IMR-90 (cell line): ENCODE measurements at regions not wholly inside any gene's neighbourhood (a gene's known extent, or its start where the extent isn't known, plus 50 kb on each side); places are given as distances from the start of the nearest gene placed in this dataset.
A peak's percentile ranks its signal among the peaks of the same experiment; 100 is the strongest.

Experiments
- ATAC-seq: fragments of 200-7000 bp; cut with Tn5 transposase; 2 replicates; pipeline ENCODE4 v1.9.1; 2020; ENCODE audit warnings: low read depth, mild to moderate bottlenecking, moderate library complexity
- BruUV-seq: library from RNA; stranded (reverse); fragments of 400-500 nt; replicated peaks from 2 replicates; lab custom pipeline; 2021; lab: Mats Ljungman, UMichigan
- CTCF ChIA-PET: fragments of 300-600 bp; formaldehyde crosslinking; extraction: SDS; loops from one replicate; lab custom pipeline; 2021; ENCODE audit warnings: antibody characterized with exemption; lab: Yijun Ruan, JAX
- POLR2A ChIA-PET: fragments of 300-600 bp; sonication (Branson Sonifier 250); formaldehyde crosslinking; loops from one replicate; lab custom pipeline; 2022; ENCODE audit warnings: antibody characterized with exemption; ENCODE audit not compliant: unreplicated experiment; lab: Charles Lee
- DNase-seq: peaks from one replicate; pipeline ENCODE4 v3.0.0; 2013
- H2AFZ ChIP-seq: replicated peaks from 2 replicates; pipeline ENCODE3; 2013; ENCODE audit warnings: low read length, mild to moderate bottlenecking; ENCODE audit not compliant: poor library complexity
- H2AK5ac ChIP-seq: 2 replicates; pipeline ENCODE4 v1.6.1; 2013; ENCODE audit warnings: low read depth, low read length, inconsistent platforms
- H2AK9ac ChIP-seq: replicated peaks from 2 replicates; pipeline ENCODE3; 2013; ENCODE audit warnings: mild to moderate bottlenecking, low read depth, low read length, moderate library complexity; ENCODE audit not compliant: poor library complexity
- H2BK120ac ChIP-seq: 2 replicates; pipeline ENCODE4 v1.6.1; 2013; ENCODE audit warnings: low read depth, low read length, inconsistent platforms
- H2BK15ac ChIP-seq: 3 replicates; pipeline ENCODE4 v1.6.1; 2013; ENCODE audit warnings: low read depth, low read length, inconsistent platforms
- H2BK20ac ChIP-seq: 2 replicates; pipeline ENCODE4 v1.6.1; 2013; ENCODE audit warnings: low read depth, mild to moderate bottlenecking, inconsistent platforms, low read length, moderate library complexity
- H2BK5ac ChIP-seq: 2 replicates; pipeline ENCODE4 v1.6.1; 2013; ENCODE audit warnings: mild to moderate bottlenecking, low read depth, low read length, inconsistent platforms; ENCODE audit not compliant: poor library complexity, severe bottlenecking
- H3K14ac ChIP-seq: replicated peaks from 2 replicates; pipeline ENCODE4 v1.6.1; 2013; ENCODE audit warnings: low read depth, low read length, inconsistent platforms
- H3K18ac ChIP-seq: 2 replicates; pipeline ENCODE4 v1.6.1; 2013; ENCODE audit warnings: low read depth, low read length, control low read depth
- H3K23ac ChIP-seq: 2 replicates; pipeline ENCODE4 v1.6.1; 2013; ENCODE audit warnings: low read depth, low read length, inconsistent platforms
- H3K27ac ChIP-seq: 2 replicates; pipeline ENCODE4 v1.5.1; 2013; ENCODE audit warnings: mild to moderate bottlenecking, control low read depth, low read length; ENCODE audit not compliant: insufficient read depth
- H3K27me3 ChIP-seq: 2 replicates; pipeline ENCODE4 v1.6.1; 2013; ENCODE audit warnings: low read length; ENCODE audit not compliant: control insufficient read depth, insufficient read depth
- H3K36me3 ChIP-seq: 2 replicates; pipeline ENCODE4 v1.6.1; 2013; ENCODE audit warnings: low read length, mixed read lengths; ENCODE audit not compliant: control insufficient read depth, insufficient read depth
- H3K4ac ChIP-seq: 2 replicates; pipeline ENCODE4 v1.6.1; 2013; ENCODE audit warnings: low read depth, low read length, inconsistent platforms
- H3K4me1 ChIP-seq: 2 replicates; pipeline ENCODE4 v1.6.1; 2013; ENCODE audit warnings: low read length, mixed read lengths; ENCODE audit not compliant: control insufficient read depth, insufficient read depth
- H3K4me2 ChIP-seq: 2 replicates; pipeline ENCODE4 v1.6.1; 2013; ENCODE audit warnings: low read depth, mild to moderate bottlenecking, control low read depth, low read length, moderate library complexity
- H3K4me3 ChIP-seq: 2 replicates; pipeline ENCODE4 v1.5.1; 2013; ENCODE audit warnings: low read depth, mild to moderate bottlenecking, control low read depth, low read length, moderate library complexity; ENCODE audit not compliant: insufficient read depth
- H3K56ac ChIP-seq: 2 replicates; pipeline ENCODE4 v1.6.1; 2013; ENCODE audit warnings: low read length, inconsistent platforms; ENCODE audit not compliant: insufficient read depth; ENCODE audit errors: extremely low read depth
- H3K79me1 ChIP-seq, 2 experiments: 2 replicates each; pipeline ENCODE4 v1.6.1; 2013; ENCODE audit warnings: low read length in 2 of 2, inconsistent platforms in 1 of 2, low read depth in 1 of 2
- H3K9ac ChIP-seq: 2 replicates; pipeline ENCODE4 v1.6.1; 2013; ENCODE audit warnings: low read depth, low read length, control low read depth
- H3K9me1 ChIP-seq: 2 replicates; pipeline ENCODE4 v1.6.1; 2013; ENCODE audit warnings: low read length, inconsistent platforms; ENCODE audit not compliant: insufficient read depth
- H3K9me3 ChIP-seq: 2 replicates; pipeline ENCODE4 v1.6.1; 2013; ENCODE audit warnings: low read length; ENCODE audit not compliant: control insufficient read depth, insufficient read depth
- H4K20me1 ChIP-seq: 2 replicates; pipeline ENCODE4 v1.6.1; 2013; ENCODE audit warnings: low read length, inconsistent platforms; ENCODE audit not compliant: insufficient read depth
- H4K5ac ChIP-seq: 2 replicates; pipeline ENCODE4 v1.6.1; 2013; ENCODE audit warnings: mild to moderate bottlenecking, low read depth, low read length, control low read depth
- H4K8ac ChIP-seq, 2 experiments: 2 replicates each; pipeline ENCODE4 v1.6.1; 2013; ENCODE audit warnings: low read depth in 2 of 2, low read length in 2 of 2, control low read depth in 1 of 2, inconsistent platforms in 1 of 2
- H4K91ac ChIP-seq: 2 replicates; pipeline ENCODE4 v1.6.1; 2013; ENCODE audit warnings: low read depth, low read length, inconsistent platforms; ENCODE audit not compliant: insufficient read depth
- BHLHE40 ChIP-seq: fragments of 150-350 bp; IDR thresholded peaks from 2 replicates; pipeline ENCODE4 v1.6.1; 2016; ENCODE audit warnings: mild to moderate bottlenecking, low read depth, low read length
- CEBPB ChIP-seq: IDR thresholded peaks from 2 replicates; pipeline ENCODE4 v1.6.1; 2012; ENCODE audit warnings: low read depth, low read length, improper control_type of control experiment
- CHD1 ChIP-seq: IDR thresholded peaks from 2 replicates; pipeline ENCODE4 v1.6.1; 2012; ENCODE audit warnings: low read depth, low read length, improper control_type of control experiment
- FOS ChIP-seq: fragments of 150-350 bp; IDR thresholded peaks from 2 replicates; pipeline ENCODE4 v1.6.1; 2016; ENCODE audit warnings: low read depth, low read length
- MAFK ChIP-seq: IDR thresholded peaks from 2 replicates; pipeline ENCODE4 v1.6.1; 2012; ENCODE audit warnings: low read depth, low read length, improper control_type of control experiment
- MAZ ChIP-seq: IDR thresholded peaks from 2 replicates; pipeline ENCODE4 v1.6.1; 2012; ENCODE audit warnings: low read depth, mild to moderate bottlenecking, low read length, improper control_type of control experiment, moderate library complexity, borderline replicate concordance
- MXI1 ChIP-seq: IDR thresholded peaks from 2 replicates; pipeline ENCODE4 v1.6.1; 2012; ENCODE audit warnings: low read depth, mild to moderate bottlenecking, low read length, moderate library complexity, borderline replicate concordance
- NFE2L2 ChIP-seq: fragments of 150-350 bp; IDR thresholded peaks from 2 replicates; pipeline ENCODE4 v1.6.1; 2016; ENCODE audit warnings: low read depth, mild to moderate bottlenecking, low read length
- POLR2A ChIP-seq: IDR thresholded peaks from 2 replicates; pipeline ENCODE4 v1.6.1; 2012; ENCODE audit warnings: mild to moderate bottlenecking, low read depth, low read length
- RAD21 ChIP-seq: IDR thresholded peaks from 2 replicates; pipeline ENCODE4 v1.6.1; 2012; ENCODE audit warnings: low read length, improper control_type of control experiment
- RCOR1 ChIP-seq: IDR thresholded peaks from 2 replicates; pipeline ENCODE4 v1.6.1; 2012; ENCODE audit warnings: mild to moderate bottlenecking, low read length, improper control_type of control experiment; ENCODE audit not compliant: insufficient replicate concordance
- RFX5 ChIP-seq: IDR thresholded peaks from 2 replicates; pipeline ENCODE4 v1.8.0; 2012; ENCODE audit warnings: low read depth, mild to moderate bottlenecking, low read length, moderate library complexity
- SMC3 ChIP-seq: fragments of 150-350 bp; IDR thresholded peaks from 2 replicates; pipeline ENCODE4 v1.6.1; 2016; ENCODE audit warnings: low read depth, mild to moderate bottlenecking, antibody characterized with exemption, low read length, moderate library complexity
- WGBS, 2 experiments: methylation state at CpG; one replicate each; pipeline versions ENCODE4 v1.1.5 to v1.1.7; 2013; ENCODE audit warnings: missing lambda C conversion rate in 2 of 2; ENCODE audit not compliant: insufficient read length in 1 of 2; ENCODE audit errors: extremely low coverage in 2 of 2; 5-methylcytosine and 5-hydroxymethylcytosine counted together
- dilution Hi-C: fragments of 300-500 bp; cut with HindIII; formaldehyde crosslinking; loops from one replicate; pipeline ENCODE4 v1.14.3; 2018; ENCODE audit warnings: low sequenced_read_pairs; ENCODE audit not compliant: unreplicated experiment
- in situ Hi-C: fragments of 300-500 bp; cut with MboI; formaldehyde crosslinking; loops from 3 replicates; pipeline ENCODE4 v1.14.3; 2019; ENCODE audit warnings: low sequenced_read_pairs, inconsistent platforms, mixed read lengths
- intact Hi-C: fragments of 100-400 bp; cut with micrococcal nuclease; formaldehyde crosslinking; loops from 2 replicates; pipeline ENCODE4 v1.10.0; 2022
- TF ChIP-seq, protein P1 (sequence below): fragments of 150-350 bp; IDR thresholded peaks from 2 replicates; pipeline ENCODE4 v1.6.1; 2017; ENCODE audit warnings: mild to moderate bottlenecking, antibody characterized with exemption, low read length, low read depth
- TF ChIP-seq, protein P2 (sequence below): conservative IDR thresholded peaks from 2 replicates; pipeline ENCODE4 v1.5.1; 2012; ENCODE audit warnings: mild to moderate bottlenecking, low read depth, low read length, improper control_type of control experiment
- TF ChIP-seq, protein P3 (sequence below): fragments of 150-350 bp; IDR thresholded peaks from 2 replicates; pipeline ENCODE4 v1.6.1; 2016; ENCODE audit warnings: low read depth, mild to moderate bottlenecking, low read length, moderate library complexity, borderline replicate concordance

DNA sequence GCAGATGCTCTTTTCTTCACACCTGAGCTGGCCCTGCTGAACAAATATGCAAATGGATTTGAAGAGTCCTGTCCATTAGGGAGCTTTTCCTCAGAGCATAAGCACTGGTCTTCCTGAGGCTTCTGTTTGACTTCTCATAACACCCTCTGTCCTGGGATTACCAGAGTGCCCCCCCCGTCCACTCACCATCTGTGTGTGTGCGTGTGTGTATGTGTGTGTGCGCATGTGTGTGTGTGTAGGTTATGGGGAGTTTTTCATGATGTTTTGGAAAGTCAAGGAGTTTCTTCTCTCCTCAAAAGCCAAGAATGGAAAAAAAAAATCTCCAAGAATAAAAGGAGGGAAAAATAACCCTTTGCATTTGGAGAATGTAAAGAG is 57.7 kb upstream of the COMTD1 start:
- H3K14ac ChIP-seq = no peak overlapping the region
- H4K5ac ChIP-seq = no peak overlapping the region; the same call in 1 of the 2 replicates
- no peaks in the 10 kb centered on the region for H3K79me1 ChIP-seq
- no peak overlapping the region for H3K4me3 ChIP-seq
- H2BK120ac ChIP-seq = no peak overlapping the region
- no TSS peak for BruUV-seq
- no peak overlapping the region for H2BK20ac ChIP-seq
- H3K4me1 ChIP-seq = peaks cover 24% of the 10 kb centered on the region
- in situ Hi-C loops (loop anchor here (10.0 kb wide), 1 partner anchor 101 kb away; no protein-coding TSS in a partner anchor), intact Hi-C loops (no loop called here), dilution Hi-C loops (no loop called here)
- peak overlapping the region; percentile 67; the same call in 1 of the 2 replicates for H2AK5ac ChIP-seq
- H3K27ac ChIP-seq = no peak overlapping the region
- H3K9me1 ChIP-seq = peaks cover 6% of the 10 kb centered on the region
- DNase-seq (peak; percentile 25), ATAC-seq (no peak)
- peaks cover 3% of the 10 kb centered on the region for H3K9me3 ChIP-seq
- H3K9ac ChIP-seq = no peak overlapping the region
- no peak overlapping the region for H2BK15ac ChIP-seq
- H3K36me3 ChIP-seq = no peaks in the 10 kb centered on the region
- no peak overlapping the region; the same call in 1 of the 2 replicates for H3K4ac ChIP-seq
- H4K20me1 ChIP-seq = no peaks in the 10 kb centered on the region
- no peak overlapping the region for H3K4me2 ChIP-seq
- H4K8ac ChIP-seq = no peak overlapping the region
- POLR2A ChIA-PET = no interaction called here
- H2BK5ac ChIP-seq = no peak overlapping the region
- no peak overlapping the region for H4K91ac ChIP-seq
- H3K27me3 ChIP-seq = no peaks in the 10 kb centered on the region; the same call in 1 of the 2 replicates
- H3K56ac ChIP-seq = no peak overlapping the region
- no peak overlapping the region for H3K18ac ChIP-seq
- CTCF ChIA-PET = interaction anchor here (0.6 kb wide), 1 partner anchor 1843 kb away, joined by 3 read pairs; no protein-coding TSS in a partner anchor
- H2AFZ ChIP-seq = no peak overlapping the region
- no CpG with 5 or more reads among the region's 3 CpGs for WGBS, 2 experiments
- H2AK9ac ChIP-seq = no peak overlapping the region
- no peak overlapping the region for H3K23ac ChIP-seq
- TF ChIP-seq CEBPB (no peak), MAZ (no peak), SMC3 (no peak), MAFK (no peak), CHD1 (no peak), NFE2L2 (no peak), RFX5 (no peak), RCOR1 (no peak), MXI1 (no peak), BHLHE40 (no peak), RAD21 (no peak), POLR2A (no peak), FOS (no peak)
- TF ChIP-seq, protein P1, sequence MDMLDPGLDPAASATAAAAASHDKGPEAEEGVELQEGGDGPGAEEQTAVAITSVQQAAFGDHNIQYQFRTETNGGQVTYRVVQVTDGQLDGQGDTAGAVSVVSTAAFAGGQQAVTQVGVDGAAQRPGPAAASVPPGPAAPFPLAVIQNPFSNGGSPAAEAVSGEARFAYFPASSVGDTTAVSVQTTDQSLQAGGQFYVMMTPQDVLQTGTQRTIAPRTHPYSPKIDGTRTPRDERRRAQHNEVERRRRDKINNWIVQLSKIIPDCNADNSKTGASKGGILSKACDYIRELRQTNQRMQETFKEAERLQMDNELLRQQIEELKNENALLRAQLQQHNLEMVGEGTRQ = no peak
- TF ChIP-seq, protein P2, sequence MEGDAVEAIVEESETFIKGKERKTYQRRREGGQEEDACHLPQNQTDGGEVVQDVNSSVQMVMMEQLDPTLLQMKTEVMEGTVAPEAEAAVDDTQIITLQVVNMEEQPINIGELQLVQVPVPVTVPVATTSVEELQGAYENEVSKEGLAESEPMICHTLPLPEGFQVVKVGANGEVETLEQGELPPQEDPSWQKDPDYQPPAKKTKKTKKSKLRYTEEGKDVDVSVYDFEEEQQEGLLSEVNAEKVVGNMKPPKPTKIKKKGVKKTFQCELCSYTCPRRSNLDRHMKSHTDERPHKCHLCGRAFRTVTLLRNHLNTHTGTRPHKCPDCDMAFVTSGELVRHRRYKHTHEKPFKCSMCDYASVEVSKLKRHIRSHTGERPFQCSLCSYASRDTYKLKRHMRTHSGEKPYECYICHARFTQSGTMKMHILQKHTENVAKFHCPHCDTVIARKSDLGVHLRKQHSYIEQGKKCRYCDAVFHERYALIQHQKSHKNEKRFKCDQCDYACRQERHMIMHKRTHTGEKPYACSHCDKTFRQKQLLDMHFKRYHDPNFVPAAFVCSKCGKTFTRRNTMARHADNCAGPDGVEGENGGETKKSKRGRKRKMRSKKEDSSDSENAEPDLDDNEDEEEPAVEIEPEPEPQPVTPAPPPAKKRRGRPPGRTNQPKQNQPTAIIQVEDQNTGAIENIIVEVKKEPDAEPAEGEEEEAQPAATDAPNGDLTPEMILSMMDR = no peak
- TF ChIP-seq, protein P3, sequence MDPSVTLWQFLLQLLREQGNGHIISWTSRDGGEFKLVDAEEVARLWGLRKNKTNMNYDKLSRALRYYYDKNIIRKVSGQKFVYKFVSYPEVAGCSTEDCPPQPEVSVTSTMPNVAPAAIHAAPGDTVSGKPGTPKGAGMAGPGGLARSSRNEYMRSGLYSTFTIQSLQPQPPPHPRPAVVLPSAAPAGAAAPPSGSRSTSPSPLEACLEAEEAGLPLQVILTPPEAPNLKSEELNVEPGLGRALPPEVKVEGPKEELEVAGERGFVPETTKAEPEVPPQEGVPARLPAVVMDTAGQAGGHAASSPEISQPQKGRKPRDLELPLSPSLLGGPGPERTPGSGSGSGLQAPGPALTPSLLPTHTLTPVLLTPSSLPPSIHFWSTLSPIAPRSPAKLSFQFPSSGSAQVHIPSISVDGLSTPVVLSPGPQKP = no peak
